A549 (cell line): ENCODE measurements at regions not wholly inside any gene's neighbourhood (a gene's known extent, or its start where the extent isn't known, plus 50 kb on each side); places are given as distances from the start of the nearest gene placed in this dataset.

Experiments
- ATAC-seq, 2 experiments: fragments of 200-7000 bp in 1 of 2; fragments of >200 bp in 1 of 2; cut with Nextera tagmentation in 1 of 2; cut with Tn5 transposase in 1 of 2; 3 replicates each; pipeline versions ENCODE4 v1.8.0 to v1.9.1; 2018 to 2020; ENCODE audit warnings: mild to moderate bottlenecking in 1 of 2, moderate library complexity in 1 of 2
- CTCF ChIA-PET: fragments of 300-600 bp; sonication (Branson Sonifier 250); formaldehyde crosslinking; extraction: SDS; loops from one replicate; lab custom pipeline; 2021; ENCODE audit warnings: antibody characterized with exemption, inconsistent platforms; lab: Yijun Ruan, JAX
- POLR2A ChIA-PET: fragments of 350-600 bp; formaldehyde crosslinking; extraction: SDS; loops from one replicate; lab custom pipeline; 2021; ENCODE audit warnings: antibody characterized with exemption, inconsistent platforms; lab: Yijun Ruan, JAX
- DNase-seq, 2 experiments: peaks; one replicate each; pipeline versions ENCODE4 v3.0.0 to v3.0.0-alpha.2; 2011 to 2016; ENCODE audit warnings: low read depth in 1 of 2, low spot score in 1 of 2
- FAIRE-seq: peaks from 2 replicates; lab custom pipeline; 2011; peaks lifted over from hg19 to GRCh38; lab: Jason Lieb, UNC
- H3K27ac ChIP-seq, 2 experiments: fragments of >200 bp; sonication (Bioruptor Twin); formaldehyde crosslinking; 3 replicates each; pipeline ENCODE4 v1.5.1; 2016 to 2017
- H3K4me1 ChIP-seq: fragments of >200 bp; sonication (Bioruptor Twin); formaldehyde crosslinking; 3 replicates; pipeline ENCODE4 v1.6.1; 2016
- H3K4me2 ChIP-seq: fragments of >200 bp; sonication (Bioruptor Twin); formaldehyde crosslinking; 3 replicates; pipeline ENCODE4 v1.6.1; 2016
- H3K4me3 ChIP-seq: fragments of >200 bp; sonication (Bioruptor Twin); formaldehyde crosslinking; 3 replicates; pipeline ENCODE4 v1.5.1; 2016
- H3K9me3 ChIP-seq: fragments of >200 bp; sonication (Bioruptor Twin); formaldehyde crosslinking; 3 replicates; pipeline ENCODE4 v1.6.1; 2016
- ATOH8 ChIP-seq: fragments of 250-450 bp; sonication (Bioruptor Pico); IDR thresholded peaks from 2 replicates; pipeline ENCODE4 v1.5.0; 2020; ENCODE audit warnings: low read depth, mild to moderate bottlenecking, moderate library complexity
- CEBPB ChIP-seq, 2 experiments: fragments of >200 bp in 1 of 2; sonication (Bioruptor Twin) in 1 of 2; formaldehyde crosslinking in 1 of 2; IDR thresholded peaks; 2 replicates each; pipeline ENCODE4 v1.6.1; 2012 to 2016
- EHMT2 ChIP-seq: fragments of 200-600 bp; sonication (generic); IDR thresholded peaks from 2 replicates; pipeline ENCODE4 v1.6.1; 2016; ENCODE audit warnings: antibody characterized with exemption, low read depth, mild to moderate bottlenecking, moderate library complexity
- HOXA7 ChIP-seq: fragments of 250-450 bp; sonication (Bioruptor Pico); IDR thresholded peaks from 2 replicates; pipeline ENCODE4 v1.5.0; 2020; ENCODE audit warnings: mild to moderate bottlenecking, moderate library complexity
- KDM1A ChIP-seq: fragments of 200-600 bp; sonication (generic); IDR thresholded peaks from 2 replicates; pipeline ENCODE4 v1.6.1; 2016; ENCODE audit warnings: low read depth, mild to moderate bottlenecking
- NR3C1 ChIP-seq: fragments of >200 bp; sonication (Bioruptor Twin); formaldehyde crosslinking; IDR thresholded peaks from 3 replicates; pipeline ENCODE4 v1.6.1; 2017
- POLR2A ChIP-seq: IDR thresholded peaks from 2 replicates; pipeline ENCODE4 v1.6.1; 2012; ENCODE audit warnings: mild to moderate bottlenecking, low read length
- RAD21 ChIP-seq, 2 experiments: fragments of >200 bp in 1 of 2; sonication (Bioruptor Twin) in 1 of 2; formaldehyde crosslinking in 1 of 2; IDR thresholded peaks in 1 of 2; conservative IDR thresholded peaks in 1 of 2; 2 replicates in 1 of 2; 3 replicates in 1 of 2; pipeline ENCODE4 v1.6.1; 2012 to 2018; ENCODE audit warnings: inconsistent platforms in 1 of 2
- RFX5 ChIP-seq: fragments of 450-650 bp; IDR thresholded peaks from 2 replicates; pipeline ENCODE4 v1.7.1; 2014; ENCODE audit warnings: antibody characterized with exemption, mild to moderate bottlenecking, moderate library complexity
- ZFP36 ChIP-seq: fragments of 450-650 bp; IDR thresholded peaks from 2 replicates; pipeline ENCODE4 v1.6.1; 2014; ENCODE audit warnings: borderline replicate concordance; ENCODE audit not compliant: partially characterized antibody
- WGBS: methylation state at CpG from one replicate; pipeline ENCODE4 v1.1.6; 2017; ENCODE audit errors: missing lambda C conversion rate; 5-methylcytosine and 5-hydroxymethylcytosine counted together
- TF ChIP-seq, protein P1 (sequence below): IDR thresholded peaks from 2 replicates; pipeline ENCODE4 v1.6.1; 2012; ENCODE audit warnings: low read depth, borderline replicate concordance
- TF ChIP-seq, protein P2 (sequence below): fragments of >200 bp; sonication (Bioruptor Twin); formaldehyde crosslinking; IDR thresholded peaks from 2 replicates; pipeline ENCODE4 v1.6.1; 2016
- TF ChIP-seq, protein P3 (sequence below): fragments of 200-600 bp; sonication (generic); IDR thresholded peaks from 2 replicates; pipeline ENCODE4 v1.6.1; 2016; ENCODE audit warnings: antibody characterized with exemption, mild to moderate bottlenecking, moderate library complexity

DNA sequence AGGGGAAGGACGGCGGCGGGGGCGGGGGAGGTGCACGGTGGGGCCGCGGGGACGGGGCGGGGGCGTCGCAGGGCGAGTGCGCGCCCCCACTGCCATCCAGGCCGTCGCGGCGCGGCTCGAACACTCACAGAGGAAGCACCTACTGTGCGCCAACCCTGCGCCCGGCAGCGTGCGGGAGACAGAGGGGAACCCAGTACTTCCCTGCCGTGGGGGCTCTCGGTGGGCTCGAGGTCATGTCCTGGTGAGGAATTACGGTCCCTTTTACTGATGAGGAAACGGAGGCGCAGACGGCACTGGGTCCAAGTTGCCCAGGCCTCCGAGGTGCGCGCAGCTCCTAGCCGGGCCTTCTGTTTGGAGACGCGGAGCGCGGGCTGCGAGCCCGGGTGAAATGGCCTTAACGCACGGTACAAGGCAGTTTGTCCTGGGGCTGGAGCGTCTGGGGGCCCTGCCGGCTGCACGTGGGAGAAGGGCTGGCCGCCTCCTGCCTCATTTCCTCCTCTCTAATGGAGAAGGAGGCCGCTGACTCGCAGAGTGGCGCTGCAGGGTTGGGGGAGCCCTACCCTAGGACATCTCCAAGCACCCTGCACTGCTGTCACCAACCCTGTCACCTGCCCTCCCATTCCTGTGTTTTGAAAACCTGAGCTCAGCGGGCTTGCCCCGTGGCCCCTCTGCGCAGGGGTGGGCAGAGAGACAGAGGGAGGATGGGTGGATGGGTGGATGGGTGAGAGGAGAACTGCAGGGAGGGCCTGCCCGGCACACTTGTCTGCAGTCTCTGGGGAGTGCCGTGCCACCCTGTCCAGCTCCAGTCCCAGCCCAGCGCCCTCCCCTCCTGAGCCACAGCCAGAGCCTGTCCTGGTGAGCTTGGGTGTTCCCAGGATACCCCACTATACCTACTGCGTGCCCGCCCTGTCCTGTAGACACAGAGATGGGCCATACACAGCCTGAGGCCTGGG, 106.0 kb downstream of the ADRA2C start (continued):
- no peak for TF ChIP-seq CEBPB (IDR thresholded peaks at IDR 0.05)
- TF ChIP-seq EHMT2: no peak
- no peak for TF ChIP-seq NR3C1
- no peak for TF ChIP-seq HOXA7
- TF ChIP-seq, all 56 proteins: peak for 0

DNA sequence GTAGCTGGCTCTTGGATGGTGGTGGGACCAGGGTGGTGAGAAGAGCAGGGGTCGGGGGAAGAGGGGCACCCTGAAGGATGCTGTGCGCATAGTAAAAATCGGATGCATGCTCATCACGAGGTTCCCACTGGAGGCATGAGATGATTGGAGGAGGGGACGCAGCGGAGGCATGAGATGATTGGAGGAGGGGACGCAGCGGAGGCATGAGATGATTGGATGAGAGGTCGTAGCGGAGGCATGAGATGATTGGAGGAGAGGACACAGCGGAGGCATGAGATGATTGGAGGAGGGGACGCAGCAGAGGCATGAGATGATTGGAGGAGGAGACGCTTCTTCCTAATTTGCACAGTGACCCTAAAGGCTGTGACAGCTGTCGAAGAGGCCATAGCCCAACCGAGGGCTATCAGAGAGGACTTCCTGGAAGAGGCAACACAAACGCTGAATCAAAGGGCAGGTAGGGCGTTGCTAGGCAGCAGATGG, 106.7 kb downstream of the ADRA2C start:
- Histone ChIP-seq H3K4me3 (no peak overlapping the region), H3K4me1 (no peaks in the 10 kb centered on the region), H3K27ac (no peak overlapping the region), H3K4me2 (no peak overlapping the region), H3K9me3 (peaks cover 3% of the 10 kb centered on the region)
- FAIRE-seq: no peak
- DNase-seq: no peak
- WGBS: 62% methylated on average over 17 of the region's 17 CpGs
- TF ChIP-seq, protein P1, sequence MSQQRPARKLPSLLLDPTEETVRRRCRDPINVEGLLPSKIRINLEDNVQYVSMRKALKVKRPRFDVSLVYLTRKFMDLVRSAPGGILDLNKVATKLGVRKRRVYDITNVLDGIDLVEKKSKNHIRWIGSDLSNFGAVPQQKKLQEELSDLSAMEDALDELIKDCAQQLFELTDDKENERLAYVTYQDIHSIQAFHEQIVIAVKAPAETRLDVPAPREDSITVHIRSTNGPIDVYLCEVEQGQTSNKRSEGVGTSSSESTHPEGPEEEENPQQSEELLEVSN: no peak
- TF ChIP-seq RAD21 (conservative IDR thresholded peaks at IDR 0.05 in 1 of 2, IDR thresholded peaks at IDR 0.05 in 1 of 2) (no peak), RFX5 (no peak), KDM1A (no peak), ATOH8 (no peak), ZFP36 (peak; percentile 66), POLR2A (no peak)
- TF ChIP-seq, protein P2, sequence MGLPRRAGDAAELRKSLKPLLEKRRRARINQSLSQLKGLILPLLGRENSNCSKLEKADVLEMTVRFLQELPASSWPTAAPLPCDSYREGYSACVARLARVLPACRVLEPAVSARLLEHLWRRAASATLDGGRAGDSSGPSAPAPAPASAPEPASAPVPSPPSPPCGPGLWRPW: no peak
- ChIA-PET CTCF (interaction anchor here (0.6 to 0.8 kb wide), 2 partner anchors 8 to 732 kb away, joined by 3 read pairs; no protein-coding TSS in a partner anchor), POLR2A (no interaction called here)
- no peak for ATAC-seq

GRCh38 chr4:3873408-3874027, 107.3 kb downstream of the ADRA2C start:
- ATAC-seq: peak in 1 of 2 experiments; percentile 81; a peak in 4 of 6 replicates
- ChIA-PET CTCF (no interaction called here), POLR2A (no interaction called here)
- peaks cover 4% of the 10 kb centered on the region for H3K9me3 ChIP-seq
- no peaks in the 10 kb centered on the region for H3K4me1 ChIP-seq
- no peak for FAIRE-seq
- WGBS: 6% methylated on average over 3 of the region's 14 CpGs
- no peak overlapping the region for H3K4me2 ChIP-seq
- TF ChIP-seq, protein P3, sequence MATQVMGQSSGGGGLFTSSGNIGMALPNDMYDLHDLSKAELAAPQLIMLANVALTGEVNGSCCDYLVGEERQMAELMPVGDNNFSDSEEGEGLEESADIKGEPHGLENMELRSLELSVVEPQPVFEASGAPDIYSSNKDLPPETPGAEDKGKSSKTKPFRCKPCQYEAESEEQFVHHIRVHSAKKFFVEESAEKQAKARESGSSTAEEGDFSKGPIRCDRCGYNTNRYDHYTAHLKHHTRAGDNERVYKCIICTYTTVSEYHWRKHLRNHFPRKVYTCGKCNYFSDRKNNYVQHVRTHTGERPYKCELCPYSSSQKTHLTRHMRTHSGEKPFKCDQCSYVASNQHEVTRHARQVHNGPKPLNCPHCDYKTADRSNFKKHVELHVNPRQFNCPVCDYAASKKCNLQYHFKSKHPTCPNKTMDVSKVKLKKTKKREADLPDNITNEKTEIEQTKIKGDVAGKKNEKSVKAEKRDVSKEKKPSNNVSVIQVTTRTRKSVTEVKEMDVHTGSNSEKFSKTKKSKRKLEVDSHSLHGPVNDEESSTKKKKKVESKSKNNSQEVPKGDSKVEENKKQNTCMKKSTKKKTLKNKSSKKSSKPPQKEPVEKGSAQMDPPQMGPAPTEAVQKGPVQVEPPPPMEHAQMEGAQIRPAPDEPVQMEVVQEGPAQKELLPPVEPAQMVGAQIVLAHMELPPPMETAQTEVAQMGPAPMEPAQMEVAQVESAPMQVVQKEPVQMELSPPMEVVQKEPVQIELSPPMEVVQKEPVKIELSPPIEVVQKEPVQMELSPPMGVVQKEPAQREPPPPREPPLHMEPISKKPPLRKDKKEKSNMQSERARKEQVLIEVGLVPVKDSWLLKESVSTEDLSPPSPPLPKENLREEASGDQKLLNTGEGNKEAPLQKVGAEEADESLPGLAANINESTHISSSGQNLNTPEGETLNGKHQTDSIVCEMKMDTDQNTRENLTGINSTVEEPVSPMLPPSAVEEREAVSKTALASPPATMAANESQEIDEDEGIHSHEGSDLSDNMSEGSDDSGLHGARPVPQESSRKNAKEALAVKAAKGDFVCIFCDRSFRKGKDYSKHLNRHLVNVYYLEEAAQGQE: no peak
- no peak overlapping the region for H3K27ac ChIP-seq
- peak in 1 of 2 experiments; percentile 16 for DNase-seq
- no peak overlapping the region for H3K4me3 ChIP-seq

- no peak for FAIRE-seq
- 49% methylated on average over 14 of the region's 16 CpGs for WGBS
- POLR2A ChIA-PET: no interaction called here
- H3K4me2 ChIP-seq: no peak overlapping the region
- ATAC-seq: no peak
- CTCF ChIA-PET: no interaction called here
- no peak for DNase-seq
- no peak for TF ChIP-seq EHMT2
- TF ChIP-seq, all 56 proteins: peak for 0
- H3K4me1 ChIP-seq: no peaks in the 10 kb centered on the region
- no peak overlapping the region for H3K27ac ChIP-seq
- H3K4me3 ChIP-seq: no peak overlapping the region
- H3K9me3 ChIP-seq: peaks cover 4% of the 10 kb centered on the region
Observed at GRCh38 chr4:3874028-3874415, 107.8 kb downstream of the ADRA2C start.
